Keratinocyte (primary cell): ENCODE measurements at regions not wholly inside any gene's neighbourhood (a gene's known extent, or its start where the extent isn't known, plus 50 kb on each side); places are given as distances from the start of the nearest gene placed in this dataset.

Source experiments
- EZH2 ChIP-seq: IDR thresholded peaks from one replicate; pipeline ENCODE4 v1.6.1; 2012; ENCODE audit warnings: inconsistent platforms, mild to moderate bottlenecking, low read length, moderate library complexity
- TF ChIP-seq, protein P1 (sequence below), 3 experiments: IDR thresholded peaks in 1 of 3; conservative IDR thresholded peaks in 1 of 3; optimal IDR thresholded peaks in 1 of 3; 2 replicates in 2 of 3; 3 replicates in 1 of 3; pipeline versions ENCODE3 to v1.5.1; 2011; ENCODE audit warnings: low read length in 3 of 3, mild to moderate bottlenecking in 3 of 3, moderate library complexity in 2 of 3, control low read depth in 1 of 3, inconsistent platforms in 1 of 3; ENCODE audit not compliant: insufficient read depth in 2 of 3; ENCODE audit errors: extremely low read depth in 1 of 3

DNA sequence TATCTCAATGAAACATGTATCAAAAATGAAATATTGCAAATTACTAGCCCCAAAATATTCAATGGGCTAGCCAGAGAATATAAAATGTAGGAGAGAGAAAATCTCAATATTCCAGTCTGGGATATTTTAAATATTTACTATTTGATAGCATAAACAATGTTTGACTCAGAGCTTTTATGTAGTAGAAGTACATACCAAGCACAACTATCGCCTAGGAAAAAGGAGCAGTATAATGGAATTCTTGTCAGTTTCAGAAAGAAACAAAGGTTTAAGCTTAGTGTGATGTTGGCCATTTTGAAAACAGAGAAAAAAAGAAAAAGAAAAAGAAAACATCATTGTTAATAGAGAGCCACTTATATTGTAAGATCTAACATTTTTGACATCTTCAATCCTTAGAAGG lies 1961.9 kb upstream of the CELF4 start:
- TF ChIP-seq, protein P1, sequence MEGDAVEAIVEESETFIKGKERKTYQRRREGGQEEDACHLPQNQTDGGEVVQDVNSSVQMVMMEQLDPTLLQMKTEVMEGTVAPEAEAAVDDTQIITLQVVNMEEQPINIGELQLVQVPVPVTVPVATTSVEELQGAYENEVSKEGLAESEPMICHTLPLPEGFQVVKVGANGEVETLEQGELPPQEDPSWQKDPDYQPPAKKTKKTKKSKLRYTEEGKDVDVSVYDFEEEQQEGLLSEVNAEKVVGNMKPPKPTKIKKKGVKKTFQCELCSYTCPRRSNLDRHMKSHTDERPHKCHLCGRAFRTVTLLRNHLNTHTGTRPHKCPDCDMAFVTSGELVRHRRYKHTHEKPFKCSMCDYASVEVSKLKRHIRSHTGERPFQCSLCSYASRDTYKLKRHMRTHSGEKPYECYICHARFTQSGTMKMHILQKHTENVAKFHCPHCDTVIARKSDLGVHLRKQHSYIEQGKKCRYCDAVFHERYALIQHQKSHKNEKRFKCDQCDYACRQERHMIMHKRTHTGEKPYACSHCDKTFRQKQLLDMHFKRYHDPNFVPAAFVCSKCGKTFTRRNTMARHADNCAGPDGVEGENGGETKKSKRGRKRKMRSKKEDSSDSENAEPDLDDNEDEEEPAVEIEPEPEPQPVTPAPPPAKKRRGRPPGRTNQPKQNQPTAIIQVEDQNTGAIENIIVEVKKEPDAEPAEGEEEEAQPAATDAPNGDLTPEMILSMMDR (optimal IDR thresholded peaks at IDR 0.05 in 1 of 3, IDR thresholded peaks at IDR 0.05 in 1 of 3, conservative IDR thresholded peaks at IDR 0.05 in 1 of 3; ENCODE audit: extremely low read depth in 1 of 3, insufficient read depth in 2 of 3, low read length in 3 of 3), result no peak
- TF ChIP-seq EZH2, result no peak
